GOT3 (cell line): ENCODE measurements at regions not wholly inside any gene's neighbourhood (a gene's known extent, or its start where the extent isn't known, plus 50 kb on each side); places are given as distances from the start of the nearest gene placed in this dataset.

ENCODE experiments used
- DNase-seq: peaks from one replicate; lab custom pipeline; 2025; ENCODE audit warnings: mixed read lengths; lab: John Stamatoyannopoulos, UW

DNA sequence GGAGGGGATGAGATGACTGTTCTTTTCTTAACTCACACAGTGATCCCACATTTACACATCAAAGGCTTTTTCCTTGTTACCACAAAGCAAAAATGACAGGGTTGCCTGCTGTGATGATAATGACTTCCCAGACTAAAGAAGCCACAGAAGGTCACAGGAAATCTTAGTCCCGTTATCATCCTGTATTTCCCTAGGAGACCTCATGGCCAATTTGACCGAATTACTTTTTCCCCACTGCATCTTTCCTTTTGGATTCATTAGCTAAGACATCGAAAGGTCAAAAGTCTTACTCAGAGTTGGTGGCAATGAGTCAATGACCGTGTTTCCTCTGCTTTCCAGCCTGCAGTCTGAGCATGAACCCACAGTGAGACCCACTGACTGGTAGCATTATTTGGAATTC lies 130.1 kb upstream of the INHBA start:
- DNase-seq, result no peak

DNA sequence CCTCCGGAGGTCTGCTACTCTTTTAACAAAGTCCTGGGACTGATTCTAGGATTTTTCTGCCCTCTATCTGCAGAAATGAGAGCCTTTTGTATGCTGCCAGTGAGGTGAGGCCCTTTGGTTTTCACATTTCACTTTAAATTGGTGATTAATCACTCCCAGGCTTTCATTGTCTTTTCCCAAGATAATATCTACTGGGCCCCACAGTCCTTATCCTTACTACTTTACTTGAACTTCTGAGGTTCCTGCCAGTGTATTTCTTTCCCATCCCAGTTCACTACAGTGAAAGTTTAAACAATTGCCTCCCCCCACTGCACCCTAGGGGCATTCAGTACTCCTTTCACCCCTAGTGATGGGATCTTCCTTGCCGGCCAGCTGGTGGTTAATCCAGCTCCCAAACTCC lies 127.4 kb upstream of the INHBA start:
- no peak for DNase-seq

DNA sequence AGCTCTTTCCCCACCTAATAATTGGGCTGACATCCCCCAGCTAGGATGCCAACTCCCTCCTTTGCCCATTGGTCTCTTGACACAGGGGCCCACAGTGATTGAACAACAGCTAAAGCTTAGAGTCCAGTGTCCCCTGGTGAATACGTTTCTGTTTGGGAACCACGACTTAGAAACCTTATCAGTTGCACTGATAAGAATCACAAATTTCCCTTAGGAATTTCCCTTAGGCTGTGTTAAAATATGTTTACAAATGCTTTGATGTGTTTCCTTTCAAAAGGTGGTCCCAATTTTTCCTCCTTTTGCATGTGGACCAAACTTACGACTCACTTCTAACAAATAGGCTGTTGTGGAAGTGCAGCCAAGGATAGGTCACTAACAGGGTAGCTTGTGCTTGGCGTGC lies 126.0 kb upstream of the INHBA start:
- DNase-seq, result no peak

DNA sequence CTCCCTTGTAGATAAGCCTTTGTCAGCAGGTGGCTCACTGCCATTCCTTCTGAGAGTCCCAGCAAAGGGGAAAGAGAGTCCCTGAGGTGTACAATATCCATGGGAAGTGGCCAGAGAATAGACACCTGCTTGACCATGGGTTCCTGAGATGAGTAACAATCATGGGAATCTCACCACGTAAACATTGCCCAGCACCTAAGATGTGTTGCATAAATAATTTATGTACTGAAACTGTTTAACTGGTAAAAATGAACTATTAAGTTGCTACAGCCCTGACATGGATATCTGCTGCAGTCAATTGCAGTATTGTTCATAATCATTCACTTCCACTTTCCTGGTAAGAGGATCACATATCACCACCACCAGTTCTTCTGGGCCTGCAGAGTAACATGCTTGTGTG lies 123.8 kb upstream of the INHBA start:
- DNase-seq, result no peak

DNA sequence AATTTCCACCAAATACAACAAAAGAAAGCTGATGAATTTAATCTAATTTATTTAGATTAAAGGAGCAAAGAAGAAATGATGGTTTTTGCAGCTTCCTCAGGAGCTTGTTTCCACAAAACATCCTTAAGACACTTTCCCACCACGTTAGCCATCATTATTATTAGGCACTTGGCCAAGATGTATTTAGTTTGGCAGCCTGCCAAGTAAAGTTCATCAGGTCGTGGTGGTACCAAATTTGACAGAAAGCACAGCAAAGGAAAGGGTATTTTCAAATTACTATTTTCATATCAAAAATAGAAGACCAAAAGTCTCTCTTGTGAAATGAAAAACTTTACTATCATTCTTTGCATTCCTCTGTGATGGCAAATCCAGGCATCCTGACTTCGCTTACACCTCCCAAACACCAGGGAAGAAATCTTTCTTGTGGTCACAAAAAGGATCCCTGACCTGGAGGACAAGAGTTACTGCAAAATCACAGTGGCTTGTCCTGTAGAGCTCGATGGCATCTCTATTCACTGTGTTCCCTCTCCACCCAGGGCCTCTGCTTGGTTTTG lies 123.1 kb upstream of the INHBA start:
- no peak for DNase-seq

DNA sequence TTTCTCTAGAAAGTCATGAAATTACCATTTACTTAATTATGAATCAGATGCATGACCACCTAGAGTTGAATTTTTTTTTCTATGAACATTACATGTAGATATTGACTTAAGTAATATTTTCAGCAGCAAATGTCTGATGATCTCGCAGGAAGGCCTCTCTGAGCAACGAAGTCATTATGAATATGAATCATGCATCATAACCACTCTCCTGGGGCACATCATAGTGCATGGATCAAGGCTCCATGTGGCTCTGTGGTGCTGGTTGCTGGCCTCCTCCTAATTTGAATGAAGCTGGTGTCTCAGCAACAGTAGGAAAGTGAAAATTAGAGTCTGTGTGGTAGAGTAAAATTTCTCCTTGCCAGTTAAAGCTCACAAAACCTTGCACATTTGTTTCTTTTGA lies 121.4 kb upstream of the INHBA start:
- no peak for DNase-seq

DNA sequence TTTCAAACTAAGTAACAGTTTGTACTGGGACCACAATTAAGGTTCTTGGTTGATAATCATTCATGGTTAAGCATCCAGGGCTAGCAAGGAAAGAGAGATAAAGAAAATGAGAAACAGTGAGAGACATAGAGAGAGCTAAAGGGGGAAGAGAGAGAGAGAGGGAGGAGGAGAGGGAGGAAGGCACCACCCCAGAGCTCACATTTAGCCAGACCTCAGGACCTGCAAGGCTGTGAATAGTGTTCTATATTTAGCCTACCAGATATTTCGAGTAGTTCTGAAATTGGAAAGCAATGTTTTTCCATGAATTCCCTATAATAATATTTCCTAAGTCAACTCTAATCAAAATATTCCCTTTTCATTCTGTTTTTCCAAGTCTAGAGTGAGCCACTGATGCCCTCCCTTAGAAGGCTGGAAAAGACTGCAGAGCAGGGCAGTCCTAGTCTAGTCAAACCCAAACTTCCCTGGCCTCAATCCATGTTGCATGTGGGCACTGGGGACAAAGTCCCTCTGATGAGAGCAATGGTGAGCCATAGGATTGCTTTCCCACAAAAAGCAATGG lies 119.4 kb upstream of the INHBA start:
- DNase-seq, result no peak

DNA sequence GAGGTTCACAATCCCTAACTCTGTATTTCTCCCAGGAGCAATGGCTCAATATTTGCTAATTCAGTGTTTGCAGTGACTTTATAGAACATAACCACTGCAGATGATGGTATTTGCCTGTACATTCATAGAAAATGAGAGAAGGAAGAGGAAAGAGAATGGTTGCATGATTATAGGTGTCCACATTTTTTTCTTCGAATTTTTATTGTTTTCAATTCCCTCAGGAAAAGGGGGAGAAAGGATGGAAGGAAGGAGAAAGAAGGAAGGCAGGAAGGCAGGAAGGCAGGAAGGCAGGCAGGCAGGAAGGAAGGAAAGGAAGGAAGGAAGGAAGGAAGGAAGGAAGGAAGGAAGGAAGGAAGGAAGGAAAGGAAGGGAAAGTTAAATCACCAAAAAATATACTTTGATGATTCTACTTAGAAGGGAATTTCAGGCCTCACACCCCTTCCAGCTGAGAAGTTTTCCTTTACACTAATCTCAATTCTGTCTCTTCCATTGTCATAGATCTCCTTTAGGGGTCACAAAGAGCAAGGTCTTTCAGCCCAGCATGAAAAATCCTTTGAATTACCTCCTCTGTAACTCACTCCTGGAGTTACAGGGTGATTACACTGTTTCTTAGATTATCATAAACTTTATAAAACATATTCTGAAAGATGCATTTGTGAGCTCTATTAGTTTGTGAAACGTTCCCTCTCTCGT lies 118.8 kb upstream of the INHBA start:
- DNase-seq, result no peak

DNA sequence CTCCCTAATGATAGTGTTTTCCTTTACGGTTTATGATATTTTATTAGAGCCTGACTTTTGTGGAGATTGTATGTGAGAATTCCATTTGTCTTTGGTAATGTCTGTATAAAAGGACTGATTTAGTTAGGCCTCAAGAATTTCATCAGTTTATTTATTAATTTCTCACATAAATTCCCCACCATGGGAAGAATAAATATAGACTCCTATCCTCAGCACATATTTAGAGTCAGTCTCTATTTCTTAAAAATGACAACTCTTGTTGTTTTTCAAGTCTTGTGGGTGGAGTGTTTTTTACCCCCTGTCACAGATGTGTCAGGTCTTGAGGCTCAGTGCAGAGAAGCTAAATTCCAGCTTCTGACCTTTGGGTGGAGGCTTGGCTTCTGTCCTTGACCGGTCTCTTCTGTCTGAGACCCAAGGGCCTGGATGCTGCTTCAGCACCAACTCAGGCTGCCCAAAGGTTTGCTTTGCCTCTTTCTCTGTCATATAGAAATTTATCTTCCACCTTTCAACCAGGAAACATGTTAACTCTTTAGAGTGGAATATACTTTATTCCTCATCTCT lies 117.3 kb upstream of the INHBA start:
- DNase-seq, result no peak

DNA sequence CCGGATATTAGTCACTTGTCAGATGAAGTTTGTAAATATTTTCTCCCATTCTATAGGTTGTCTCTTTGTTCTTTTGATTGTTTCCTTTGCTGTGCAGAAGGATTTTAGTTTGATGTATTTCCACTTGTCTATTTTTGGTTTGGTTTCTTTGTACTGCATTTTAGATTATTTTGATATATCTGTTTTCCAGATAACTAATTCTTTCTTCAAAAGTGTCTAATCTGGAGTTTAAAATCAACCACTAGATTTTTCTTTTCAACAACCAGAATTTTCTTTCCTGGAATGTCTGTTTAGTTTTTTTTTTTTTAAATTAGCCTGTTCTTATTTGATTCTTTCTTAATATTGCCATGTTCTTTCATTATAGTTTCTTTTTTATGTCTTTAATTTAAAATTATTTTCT lies 116.8 kb upstream of the INHBA start:
- DNase-seq, result no peak

DNA sequence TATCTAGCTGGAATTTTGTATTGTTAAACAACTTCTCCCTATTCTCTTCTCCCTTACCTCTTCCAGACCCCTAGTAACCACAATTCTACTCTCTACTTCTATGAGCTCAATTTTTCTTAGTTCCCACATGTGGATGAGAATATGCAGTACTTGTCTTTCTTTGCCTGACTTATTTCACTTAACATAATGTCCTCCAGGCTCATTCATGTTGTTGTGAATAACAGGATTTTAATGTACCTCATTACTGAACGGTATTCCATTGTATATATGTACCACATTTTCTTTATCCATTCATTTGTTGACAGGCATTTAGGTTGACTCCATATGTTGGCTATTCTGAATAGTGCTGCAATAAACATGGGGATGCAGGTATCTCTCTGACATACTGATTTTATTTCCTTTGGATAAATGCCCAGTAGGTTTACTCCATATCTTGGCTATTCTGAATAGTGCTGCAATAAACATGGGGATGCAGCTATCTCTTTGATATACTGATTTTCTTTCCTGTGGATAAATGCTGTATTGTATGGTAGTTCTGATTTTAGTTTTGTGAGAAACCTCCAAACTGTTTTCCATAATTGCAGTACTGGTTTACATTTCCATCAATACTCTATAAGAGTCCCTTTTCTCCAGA lies 116.0 kb upstream of the INHBA start:
- no peak for DNase-seq

DNA sequence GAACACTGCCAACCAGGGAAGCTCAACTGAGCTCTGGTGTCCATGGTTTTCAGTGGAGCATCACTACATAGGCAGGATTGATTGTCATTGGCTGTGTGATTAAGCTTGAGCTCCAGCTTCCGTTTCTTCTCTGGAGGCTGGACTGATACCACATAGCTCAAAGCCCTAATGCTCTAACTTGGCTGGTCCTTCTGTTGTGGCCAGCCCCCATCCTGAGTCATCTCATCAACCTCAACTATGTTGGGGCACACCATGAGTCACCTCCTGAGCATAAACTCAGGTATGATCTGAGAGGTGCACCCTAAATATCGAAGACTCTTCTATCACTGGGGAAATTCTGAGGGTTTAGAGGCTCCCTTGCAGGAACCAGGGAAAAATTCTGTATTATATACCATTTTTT lies 114.5 kb upstream of the INHBA start:
- DNase-seq, result no peak

DNA sequence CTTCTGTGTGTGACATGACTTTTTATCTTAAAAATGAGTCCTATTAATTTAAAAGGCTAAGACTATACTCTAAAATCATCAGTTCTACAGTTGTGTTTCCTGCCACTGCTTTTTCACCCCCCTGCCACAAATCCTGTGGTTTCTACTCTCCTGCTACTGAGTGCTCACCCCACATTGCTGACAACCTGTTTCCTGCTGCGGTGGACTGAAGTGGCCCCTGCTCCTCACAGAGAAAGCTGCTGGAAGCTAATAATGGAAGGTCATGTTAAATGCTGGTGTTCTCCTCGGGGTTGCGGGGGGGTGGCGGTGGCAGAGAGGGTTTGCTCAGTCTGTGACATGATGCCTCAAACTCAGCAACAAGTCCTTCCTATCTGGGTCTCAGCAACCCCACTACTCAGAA lies 113.2 kb upstream of the INHBA start:
- DNase-seq, result no peak

DNA sequence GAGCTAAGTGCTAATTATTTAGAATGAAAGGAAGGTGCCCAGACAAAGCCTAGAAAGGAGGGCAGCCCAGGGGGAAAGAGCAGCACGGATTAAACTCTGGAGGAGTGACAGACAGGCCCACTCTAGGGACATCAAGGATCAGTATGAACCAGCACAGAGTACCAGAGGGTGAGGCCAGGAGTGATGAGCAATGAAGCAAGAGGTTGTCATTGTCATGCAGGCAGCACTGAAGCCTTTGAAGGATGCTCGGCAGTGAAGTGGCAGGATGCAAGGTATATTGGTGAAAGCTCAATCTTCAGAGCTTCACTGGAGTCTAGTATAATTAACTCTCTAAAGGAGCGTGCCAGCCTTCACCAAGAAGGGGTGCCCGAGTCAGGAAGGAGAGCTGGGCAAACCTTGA lies 112.0 kb upstream of the INHBA start:
- no peak for DNase-seq

DNA sequence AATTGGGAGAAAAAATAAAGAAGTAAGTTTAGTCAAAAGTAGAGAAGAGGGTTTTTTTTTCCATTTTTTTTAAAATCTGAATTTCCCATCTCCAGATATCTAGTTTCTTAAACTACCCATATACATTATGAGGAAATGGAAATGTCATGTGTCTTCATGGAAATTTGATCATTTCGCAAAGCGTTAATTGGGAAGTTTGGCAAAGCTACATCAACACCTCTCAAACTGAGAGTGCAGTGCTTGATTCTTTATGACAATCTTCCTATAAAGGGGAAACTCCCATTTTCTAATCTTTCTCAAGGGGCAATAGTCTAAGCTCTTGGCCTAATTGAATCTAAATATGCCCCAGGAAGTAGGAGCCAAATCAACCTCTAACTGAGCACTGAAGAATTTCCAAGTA lies 110.4 kb upstream of the INHBA start:
- no peak for DNase-seq

DNA sequence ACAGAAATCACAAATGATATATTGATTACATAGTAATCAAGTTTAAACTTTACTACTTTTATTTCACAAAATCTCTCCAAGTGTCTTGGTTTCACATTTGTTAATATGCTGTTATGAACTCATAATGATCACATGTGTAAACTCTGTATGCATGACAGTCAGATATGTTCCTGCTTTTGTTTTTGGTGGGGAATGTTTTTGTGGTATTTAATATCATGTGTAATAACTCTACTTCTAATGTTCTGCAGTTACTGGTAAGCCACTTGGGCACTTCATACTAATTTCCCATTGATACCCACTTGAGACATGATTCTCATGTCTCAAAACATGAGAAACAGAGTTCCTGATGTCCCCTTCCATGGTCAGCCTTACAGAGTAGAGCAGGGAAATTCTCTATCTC lies 109.1 kb upstream of the INHBA start:
- DNase-seq, result no peak

DNA sequence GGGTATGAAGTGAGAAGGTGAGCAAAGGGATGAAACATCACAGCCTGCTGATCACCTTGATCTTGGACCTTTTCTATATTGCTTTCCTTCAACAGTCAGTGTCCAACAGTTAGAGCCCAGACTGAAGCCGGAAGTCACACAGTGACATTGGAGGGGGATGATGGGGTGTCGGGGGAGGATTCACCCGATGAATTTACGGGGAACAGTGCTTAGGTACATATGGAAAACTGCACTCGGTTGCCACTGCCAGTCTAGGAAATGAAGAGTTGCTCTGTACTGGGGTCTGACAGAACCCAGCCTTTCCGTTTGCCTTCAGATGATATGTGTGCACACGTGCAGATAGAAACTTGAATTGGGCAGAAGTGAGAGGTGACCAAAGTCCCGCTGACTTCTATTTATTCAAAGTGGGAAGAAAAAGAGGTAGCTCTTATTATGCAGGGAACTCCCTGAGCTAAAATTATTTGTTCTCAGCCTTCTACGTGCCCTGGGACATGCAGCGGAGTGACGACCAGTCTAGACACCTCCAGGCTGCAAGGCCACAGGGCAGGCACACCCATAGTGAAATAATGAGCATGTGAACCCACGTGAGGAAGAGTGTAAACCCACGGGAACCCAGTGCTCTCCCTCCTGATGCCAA lies 107.2 kb upstream of the INHBA start:
- DNase-seq, result no peak

DNA sequence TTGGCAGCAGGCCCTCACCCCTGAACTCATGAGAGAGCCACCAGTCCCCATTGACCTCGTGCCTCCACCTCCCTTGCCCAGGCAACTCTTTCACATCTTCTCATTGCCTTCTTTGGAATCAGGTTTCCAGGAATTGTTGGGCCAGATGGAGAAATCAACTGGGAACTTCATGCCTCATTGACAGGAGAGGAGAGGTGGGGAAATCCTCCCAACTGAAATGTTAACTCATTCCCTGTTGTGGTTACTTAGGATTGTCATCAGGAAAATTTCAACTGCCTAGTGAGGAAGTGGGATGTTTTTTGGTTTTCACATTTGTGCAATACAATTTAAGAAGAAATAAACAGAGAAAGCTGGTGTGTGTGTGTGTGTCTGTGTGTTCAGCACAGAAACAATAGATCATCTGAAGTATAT lies 106.6 kb upstream of the INHBA start:
- no peak for DNase-seq

DNA sequence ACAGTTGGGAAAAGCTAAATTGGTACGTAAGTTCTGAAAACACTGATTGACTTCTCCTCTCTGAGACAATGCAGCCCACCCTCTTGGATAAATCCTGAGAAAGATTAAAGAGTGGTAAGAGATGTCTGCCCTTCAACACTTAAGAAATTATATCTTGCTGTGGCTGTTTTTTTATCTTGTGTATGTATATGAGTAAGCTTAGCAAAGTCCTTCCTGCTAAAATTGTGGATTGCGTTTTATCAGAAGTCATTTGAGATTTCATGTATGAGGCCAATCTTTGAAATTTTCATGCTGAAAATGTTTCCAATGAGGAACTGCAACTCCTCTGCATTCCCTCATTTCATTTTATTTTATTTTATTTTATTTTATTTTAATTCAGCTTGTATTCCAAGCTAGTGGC lies 106.2 kb upstream of the INHBA start:
- DNase-seq, result no peak

DNA sequence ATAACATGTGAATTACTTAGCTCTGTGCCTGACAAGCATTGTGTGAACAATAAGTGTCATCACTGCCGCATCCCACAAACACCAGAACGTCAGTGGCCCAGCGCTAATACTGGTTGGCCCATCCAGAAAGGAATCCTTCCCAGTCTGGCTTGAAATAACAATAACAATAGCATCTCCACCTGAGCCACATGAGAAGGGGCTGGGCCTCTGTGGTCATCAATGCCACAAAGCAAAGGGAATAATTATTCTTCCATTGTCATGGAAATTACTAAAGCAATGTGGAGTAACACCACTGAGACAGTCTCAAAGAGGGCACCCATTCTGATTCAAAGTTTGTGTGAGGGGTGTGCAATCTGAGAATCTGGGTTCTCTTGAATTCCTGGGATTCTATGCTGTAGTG lies 105.7 kb upstream of the INHBA start:
- DNase-seq, result no peak

DNA sequence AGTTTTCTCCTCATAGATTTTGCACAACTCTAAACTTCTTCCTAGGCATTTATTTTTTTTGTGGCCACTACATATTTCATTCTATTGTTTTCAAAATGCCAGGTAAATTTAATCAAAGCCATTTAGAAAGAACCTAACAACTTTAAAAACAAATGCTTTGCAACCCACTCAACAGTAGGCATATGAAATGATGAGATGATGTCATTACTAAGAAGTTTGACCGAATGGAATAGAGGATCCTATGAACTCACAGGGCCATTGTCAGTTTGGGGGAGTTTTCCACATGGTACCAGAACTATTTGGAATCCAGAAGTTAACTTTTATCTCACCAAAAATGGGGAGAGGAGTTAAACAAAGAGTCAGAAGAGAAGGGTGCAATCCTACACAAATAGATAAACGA lies 100.7 kb upstream of the INHBA start:
- DNase-seq, result no peak

DNA sequence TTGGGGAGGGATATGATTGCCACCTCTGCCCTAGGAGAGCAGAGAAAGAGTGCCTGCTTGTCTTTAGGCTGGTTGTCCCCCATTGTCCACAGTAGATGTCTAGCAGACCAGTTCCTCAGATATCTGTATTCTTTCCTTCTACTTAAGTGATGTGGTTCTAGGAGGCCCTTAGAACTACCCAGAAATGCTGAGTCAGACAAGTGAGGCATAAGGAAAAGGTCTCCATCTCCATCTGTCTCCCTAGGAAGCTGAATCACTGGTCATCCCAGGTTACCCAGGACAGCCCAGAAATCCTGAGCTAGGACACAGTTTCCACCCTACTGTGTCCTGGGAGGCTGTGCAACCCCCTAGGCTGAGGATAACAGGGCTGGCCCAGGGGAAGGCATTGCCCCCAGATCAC lies 93.4 kb upstream of the INHBA start:
- DNase-seq, result no peak
